ENCODE measurements at regions not wholly inside any gene's neighbourhood (a gene's known extent, or its start where the extent isn't known, plus 50 kb on each side); places are given as distances from the start of the nearest gene placed in this dataset.
"Not testable (repeated sequence)": the region's sequence is repeated elsewhere in the genome, so short reads cannot be mapped to it uniquely, and the experiment has no call there.

DNA sequence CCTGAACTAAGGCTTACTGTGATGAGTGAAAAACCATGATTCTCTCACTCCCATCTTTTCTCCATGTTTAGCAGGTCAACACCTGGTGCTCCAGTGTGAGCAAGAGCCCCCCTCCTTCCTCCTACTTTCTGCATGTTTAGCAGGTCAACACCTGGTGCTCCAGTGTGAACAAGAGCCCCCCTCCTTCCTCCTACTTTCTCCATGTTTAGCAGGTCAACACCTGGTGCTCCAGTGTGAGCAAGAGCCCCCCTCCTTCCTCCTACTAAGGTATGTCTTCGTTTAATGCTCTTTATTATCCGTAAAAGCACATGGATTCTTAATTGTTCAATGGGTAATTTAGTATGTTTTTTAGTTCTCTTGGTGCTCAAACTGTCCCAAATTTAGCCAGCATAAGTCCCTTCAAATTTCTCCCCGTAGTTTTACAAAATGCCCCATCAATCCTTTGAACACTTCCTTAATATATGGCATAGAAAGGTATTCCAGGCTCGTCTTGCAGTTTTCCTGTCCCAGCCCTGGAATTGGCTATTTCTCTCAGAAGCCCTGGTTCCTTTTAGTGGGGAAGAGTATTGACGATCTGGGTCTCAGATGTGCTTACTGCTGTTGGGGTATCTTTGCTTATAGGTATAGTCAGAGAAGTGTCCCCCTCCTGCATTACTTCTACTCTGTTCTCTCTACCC lies 760.8 kb upstream of the TPTE start:
- Mint-ChIP-seq H3K4me1 (ENCODE audit: low read depth, unreplicated experiment) (no peaks in the 10 kb centered on the region), H3K36me3 (ENCODE audit: insufficient read depth, unreplicated experiment) (no peaks in the 10 kb centered on the region)

GRCh38 chr21:9763306-9763705 lies 758.1 kb upstream of the TPTE start:
- H3K36me3 ChIP-seq (ENCODE audit: control insufficient read depth, insufficient read depth, low read length) = no peaks in the 10 kb centered on the region
- Mint-ChIP-seq H3K4me3 (ENCODE audit: unreplicated experiment) (no peak overlapping the region), H3K9me3 (ENCODE audit: unreplicated experiment) (no peaks in the 10 kb centered on the region), H3K36me3 (ENCODE audit: insufficient read depth, unreplicated experiment) (no peaks in the 10 kb centered on the region), H3K4me1 (ENCODE audit: low read depth, unreplicated experiment) (no peaks in the 10 kb centered on the region), H3K27me3 (ENCODE audit: insufficient read depth, unreplicated experiment) (no peaks in the 10 kb centered on the region), H3K27ac (ENCODE audit: unreplicated experiment) (no peak overlapping the region)
- TF ChIP-seq CTCF (IDR thresholded peaks at IDR 0.05; ENCODE audit: insufficient read depth in 1 of 2, low read depth in 1 of 2, low read length in 1 of 2, severe bottlenecking in 1 of 2, unreplicated experiment in 1 of 2) = no peak
- POLR2A ChIA-PET = no interaction called here
- CTCF ChIA-PET = no interaction called here
- intact Hi-C loops (cut with micrococcal nuclease; ENCODE audit: unreplicated experiment) = no loop called here
- no peaks in the 10 kb centered on the region for H3K4me1 ChIP-seq
- no TSS peak for BruUV-seq (replicated peaks)
- H3K9me3 ChIP-seq = peaks cover 12% of the 10 kb centered on the region; the same call in 1 of the 2 replicates
- no peaks in the 10 kb centered on the region for H3K27me3 ChIP-seq (replicated peaks; ENCODE audit: control insufficient read depth, insufficient read depth, low read length)
- H3K4me3 ChIP-seq (ENCODE audit: low read depth, low read length) = no peak overlapping the region
- no peak for DNase-seq

More for the DNA sequence above, 760.8 kb upstream of the TPTE start:
- no peaks in the 10 kb centered on the region for H3K27me3 Mint-ChIP-seq (ENCODE audit: insufficient read depth, unreplicated experiment)
- BruUV-seq (replicated peaks) = no TSS peak
- no peak overlapping the region for H3K4me3 Mint-ChIP-seq (ENCODE audit: unreplicated experiment)
- H3K9me3 Mint-ChIP-seq (ENCODE audit: unreplicated experiment) = no peaks in the 10 kb centered on the region
- Histone ChIP-seq H3K9me3 (peaks cover 12% of the 10 kb centered on the region; the same call in 1 of the 2 replicates), H3K4me3 (ENCODE audit: low read depth, low read length) (no peak overlapping the region), H3K36me3 (ENCODE audit: control insufficient read depth, insufficient read depth, low read length) (no peaks in the 10 kb centered on the region), H3K4me1 (no peaks in the 10 kb centered on the region), H3K27me3 (replicated peaks; ENCODE audit: control insufficient read depth, insufficient read depth, low read length) (no peaks in the 10 kb centered on the region)
- DNase-seq = no peak
- ChIA-PET POLR2A (no interaction called here), CTCF (no interaction called here)
- intact Hi-C loops (cut with micrococcal nuclease; ENCODE audit: unreplicated experiment) = no loop called here
- TF ChIP-seq CTCF (IDR thresholded peaks at IDR 0.05; ENCODE audit: insufficient read depth in 1 of 2, low read depth in 1 of 2, low read length in 1 of 2, severe bottlenecking in 1 of 2, unreplicated experiment in 1 of 2) = no peak
- no peak overlapping the region for H3K27ac Mint-ChIP-seq (ENCODE audit: unreplicated experiment)

- no peaks in the 10 kb centered on the region for H3K27me3 Mint-ChIP-seq (ENCODE audit: insufficient read depth, unreplicated experiment)
- intact Hi-C loops (cut with micrococcal nuclease; ENCODE audit: unreplicated experiment) = no loop called here
- no peaks in the 10 kb centered on the region for H3K9me3 Mint-ChIP-seq (ENCODE audit: unreplicated experiment)
- no peaks in the 10 kb centered on the region for H3K4me1 Mint-ChIP-seq (ENCODE audit: low read depth, unreplicated experiment)
- peaks cover 8% of the 10 kb centered on the region; the same call in 1 of the 2 replicates for H3K9me3 ChIP-seq
- no peaks in the 10 kb centered on the region for H3K4me1 ChIP-seq
- TF ChIP-seq CTCF (IDR thresholded peaks at IDR 0.05; ENCODE audit: insufficient read depth in 1 of 2, low read depth in 1 of 2, low read length in 1 of 2, severe bottlenecking in 1 of 2, unreplicated experiment in 1 of 2) = no peak
- DNase-seq = no peak
- ChIA-PET POLR2A (no interaction called here), CTCF (no interaction called here)
- H3K36me3 ChIP-seq (ENCODE audit: control insufficient read depth, insufficient read depth, low read length) = no peaks in the 10 kb centered on the region
- BruUV-seq (replicated peaks) = no TSS peak
- H3K36me3 Mint-ChIP-seq (ENCODE audit: insufficient read depth, unreplicated experiment) = no peaks in the 10 kb centered on the region
- H3K4me3 ChIP-seq (ENCODE audit: low read depth, low read length) = no peak overlapping the region
- no peaks in the 10 kb centered on the region for H3K27me3 ChIP-seq (replicated peaks; ENCODE audit: control insufficient read depth, insufficient read depth, low read length)
- no peak overlapping the region for H3K27ac Mint-ChIP-seq (ENCODE audit: unreplicated experiment)
- H3K4me3 Mint-ChIP-seq (ENCODE audit: unreplicated experiment) = no peak overlapping the region
These were observed 757.6 kb upstream of the TPTE start for GRCh38 chr21:9763807-9764206.

- H3K4me1 ChIP-seq; BruUV-seq (replicated peaks); H3K4me1 Mint-ChIP-seq (ENCODE audit: low read depth, unreplicated experiment); H3K9me3 Mint-ChIP-seq (ENCODE audit: unreplicated experiment); H3K4me3 ChIP-seq (ENCODE audit: low read depth, low read length); DNase-seq; POLR2A ChIA-PET; H3K4me3 Mint-ChIP-seq (ENCODE audit: unreplicated experiment); H3K36me3 ChIP-seq (ENCODE audit: control insufficient read depth, insufficient read depth, low read length); H3K9me3 ChIP-seq; H3K27ac Mint-ChIP-seq (ENCODE audit: unreplicated experiment); H3K36me3 Mint-ChIP-seq (ENCODE audit: insufficient read depth, unreplicated experiment); CTCF ChIA-PET; H3K27me3 Mint-ChIP-seq (ENCODE audit: insufficient read depth, unreplicated experiment); H3K27me3 ChIP-seq (replicated peaks; ENCODE audit: control insufficient read depth, insufficient read depth, low read length); intact Hi-C loops (cut with micrococcal nuclease; ENCODE audit: unreplicated experiment): not testable (repeated sequence)
These were observed 757.1 kb upstream of the TPTE start for GRCh38 chr21:9764294-9764693.

DNA sequence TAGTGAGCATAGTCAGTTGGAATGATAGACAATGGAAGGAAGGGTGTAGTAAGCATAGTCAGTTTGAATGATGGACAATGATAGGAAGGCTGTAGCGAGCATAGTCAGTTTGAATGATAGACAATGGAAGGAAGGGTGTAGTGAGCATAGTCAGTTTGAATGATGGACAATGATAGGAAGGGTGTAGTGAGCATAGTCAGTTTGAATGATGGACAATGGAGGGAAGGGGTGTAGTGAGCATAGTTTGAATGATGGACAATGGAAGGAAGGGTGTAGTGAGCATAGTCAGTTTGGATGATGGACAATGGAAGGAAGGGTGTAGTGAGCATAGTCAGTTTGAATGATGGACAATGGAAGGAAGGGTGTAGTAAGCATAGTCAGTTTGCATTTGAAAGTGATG lies 755.8 kb upstream of the TPTE start:
- H3K36me3 Mint-ChIP-seq (ENCODE audit: insufficient read depth, unreplicated experiment); H3K27me3 Mint-ChIP-seq (ENCODE audit: insufficient read depth, unreplicated experiment); CTCF ChIA-PET; H3K27ac Mint-ChIP-seq (ENCODE audit: unreplicated experiment); POLR2A ChIA-PET; H3K4me1 Mint-ChIP-seq (ENCODE audit: low read depth, unreplicated experiment); H3K4me1 ChIP-seq; H3K4me3 Mint-ChIP-seq (ENCODE audit: unreplicated experiment); H3K36me3 ChIP-seq (ENCODE audit: control insufficient read depth, insufficient read depth, low read length); H3K4me3 ChIP-seq (ENCODE audit: low read depth, low read length); H3K9me3 ChIP-seq; DNase-seq; BruUV-seq (replicated peaks); intact Hi-C loops (cut with micrococcal nuclease; ENCODE audit: unreplicated experiment); H3K27me3 ChIP-seq (replicated peaks; ENCODE audit: control insufficient read depth, insufficient read depth, low read length); H3K9me3 Mint-ChIP-seq (ENCODE audit: unreplicated experiment): not testable (repeated sequence)
